Spleen (tissue), 7 donors: ENCODE measurements at regions not wholly inside any gene's neighbourhood (a gene's known extent, or its start where the extent isn't known, plus 50 kb on each side); places are given as distances from the start of the nearest gene placed in this dataset.

ENCODE experiments used
- POLR2A ChIP-seq, 3 donors: fragments of 450-650 bp; IDR thresholded peaks; one replicate each; pipeline ENCODE4 v1.5.1; 2017; ENCODE audit warnings: antibody characterized with exemption in 3 of 3, mild to moderate bottlenecking in 1 of 3
- POLR2AphosphoS5 ChIP-seq, 3 donors: sonication (generic); formaldehyde crosslinking; IDR thresholded peaks; one replicate each; pipeline ENCODE4 v1.5.1; 2017; ENCODE audit warnings: antibody characterized with exemption in 3 of 3
- TF ChIP-seq, protein P1 (sequence below), 11 experiments: fragments of 200-600 bp in 7 of 11; fragments of 450-650 bp in 4 of 11; sonication (generic) in 4 of 11; IDR thresholded peaks in 8 of 11; conservative IDR thresholded peaks in 3 of 11; 1 replicate in 7 of 11; 2 replicates in 4 of 11; pipeline versions ENCODE4 v1.4.0 to v1.8.0; 2016 to 2021; ENCODE audit warnings: antibody characterized with exemption in 11 of 11, inconsistent platforms in 4 of 11, mild to moderate bottlenecking in 1 of 11
- donor health status: DM: no; HTN: no; CAD: no; lungs with moderate emphysema.
- donor health status: DM: no; HTN: no; CAD: no.
- donor health status: DM: no; HTN: no; CAD: no.

DNA sequence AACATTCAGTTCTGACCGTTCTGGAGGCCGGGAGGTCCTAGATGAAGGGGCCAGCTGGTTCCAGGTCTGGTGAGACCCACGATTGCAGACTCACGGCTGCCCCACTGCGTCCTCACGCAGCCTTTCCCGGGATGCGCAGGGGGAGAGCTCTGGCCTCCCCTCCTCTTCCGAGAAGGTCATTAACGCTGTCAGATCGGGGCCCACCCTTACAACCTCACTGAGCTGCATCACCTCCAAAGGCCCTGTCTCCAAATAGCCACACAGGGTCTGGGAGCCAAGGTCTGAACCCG lies 66.6 kb upstream of the PPP1R26 start:
- TF ChIP-seq POLR2AphosphoS5 (IDR thresholded peaks at IDR 0.05) (no peak), POLR2A (IDR thresholded peaks at IDR 0.05) (no peak)
- TF ChIP-seq, protein P1, sequence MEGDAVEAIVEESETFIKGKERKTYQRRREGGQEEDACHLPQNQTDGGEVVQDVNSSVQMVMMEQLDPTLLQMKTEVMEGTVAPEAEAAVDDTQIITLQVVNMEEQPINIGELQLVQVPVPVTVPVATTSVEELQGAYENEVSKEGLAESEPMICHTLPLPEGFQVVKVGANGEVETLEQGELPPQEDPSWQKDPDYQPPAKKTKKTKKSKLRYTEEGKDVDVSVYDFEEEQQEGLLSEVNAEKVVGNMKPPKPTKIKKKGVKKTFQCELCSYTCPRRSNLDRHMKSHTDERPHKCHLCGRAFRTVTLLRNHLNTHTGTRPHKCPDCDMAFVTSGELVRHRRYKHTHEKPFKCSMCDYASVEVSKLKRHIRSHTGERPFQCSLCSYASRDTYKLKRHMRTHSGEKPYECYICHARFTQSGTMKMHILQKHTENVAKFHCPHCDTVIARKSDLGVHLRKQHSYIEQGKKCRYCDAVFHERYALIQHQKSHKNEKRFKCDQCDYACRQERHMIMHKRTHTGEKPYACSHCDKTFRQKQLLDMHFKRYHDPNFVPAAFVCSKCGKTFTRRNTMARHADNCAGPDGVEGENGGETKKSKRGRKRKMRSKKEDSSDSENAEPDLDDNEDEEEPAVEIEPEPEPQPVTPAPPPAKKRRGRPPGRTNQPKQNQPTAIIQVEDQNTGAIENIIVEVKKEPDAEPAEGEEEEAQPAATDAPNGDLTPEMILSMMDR (IDR thresholded peaks at IDR 0.05 in 8 of 11, conservative IDR thresholded peaks at IDR 0.05 in 3 of 11), result no peak
